ENCODE measurements at regions not wholly inside any gene's neighbourhood (a gene's known extent, or its start where the extent isn't known, plus 50 kb on each side); places are given as distances from the start of the nearest gene placed in this dataset.

DNA sequence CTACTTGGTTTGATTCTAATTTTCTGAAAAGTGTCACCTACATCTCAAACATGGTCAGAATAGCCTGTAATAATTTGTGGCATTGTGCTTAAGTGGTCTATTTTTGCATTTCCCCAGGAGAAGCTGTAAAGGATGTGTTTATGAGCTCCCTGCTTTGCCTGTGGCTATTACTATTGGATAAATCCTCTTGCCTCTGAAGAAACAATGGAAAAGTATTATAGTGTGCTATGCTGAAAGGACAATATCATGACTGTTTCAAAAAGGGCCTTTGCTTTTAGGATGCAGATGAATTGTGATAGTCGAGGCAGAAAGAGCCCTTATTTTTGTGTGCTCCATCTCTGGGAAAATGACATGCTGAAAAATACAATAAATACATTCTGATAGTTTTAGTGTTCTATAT lies 94.1 kb upstream of the ARMC3 start:
- ChIA-PET POLR2A (no interaction called here), CTCF (interaction anchor here (0.6 kb wide), 1 partner anchor 32 kb away, joined by 3 read pairs; no protein-coding TSS in a partner anchor)
- Mint-ChIP-seq H3K4me3 (no peak overlapping the region), H3K4me1 (ENCODE audit: low read depth) (no peaks in the 10 kb centered on the region), H3K27me3 (no peaks in the 10 kb centered on the region), H3K27ac (no peak overlapping the region), H3K9me3 (no peaks in the 10 kb centered on the region), H3K36me3 (ENCODE audit: low read depth) (no peaks in the 10 kb centered on the region)
- Histone ChIP-seq H3K27me3 (ENCODE audit: control insufficient read depth in 1 of 2, insufficient read depth in 2 of 2, low read length in 2 of 2) (no peaks in the 10 kb centered on the region), H3K36me3 (ENCODE audit: insufficient read depth, low read length) (no peaks in the 10 kb centered on the region), H3K9me3 (ENCODE audit: control insufficient read depth in 1 of 2, insufficient read depth in 1 of 2, low read length in 2 of 2) (peaks cover 0 to 12% of the 10 kb centered on the region in 2 experiments), H3K4me1 (ENCODE audit: insufficient read depth, low read length) (no peaks in the 10 kb centered on the region), H3K4me3 (ENCODE audit: low read length) (no peak overlapping the region), H3K27ac (ENCODE audit: low read depth in 1 of 2, low read length in 2 of 2) (no peak overlapping the region)
- no peak for TF ChIP-seq CTCF (IDR thresholded peaks at IDR 0.05)
- DNase-seq: no peak
- no peak for ATAC-seq (ENCODE audit: poor library complexity)
- intact Hi-C loops (cut with DNase I, micrococcal nuclease): no loop called here

GRCh38 chr10:22833353-22833752 lies 94.5 kb upstream of the ARMC3 start:
- CTCF ChIA-PET: no interaction called here
- no peaks in the 10 kb centered on the region for H3K36me3 ChIP-seq (ENCODE audit: insufficient read depth, low read length)
- no peaks in the 10 kb centered on the region for H3K9me3 Mint-ChIP-seq

GRCh38 chr10:22832851-22833250 lies 95.0 kb upstream of the ARMC3 start:
- Histone ChIP-seq H3K4me3 (ENCODE audit: low read length) (no peak overlapping the region), H3K9me3 (ENCODE audit: control insufficient read depth in 1 of 2, insufficient read depth in 1 of 2, low read length in 2 of 2) (peaks cover 0 to 7% of the 10 kb centered on the region in 2 experiments), H3K4me1 (ENCODE audit: insufficient read depth, low read length) (no peaks in the 10 kb centered on the region), H3K27me3 (ENCODE audit: control insufficient read depth in 1 of 2, insufficient read depth in 2 of 2, low read length in 2 of 2) (no peaks in the 10 kb centered on the region), H3K36me3 (ENCODE audit: insufficient read depth, low read length) (no peaks in the 10 kb centered on the region), H3K27ac (ENCODE audit: low read depth in 1 of 2, low read length in 2 of 2) (no peak overlapping the region)
- H3K4me3 Mint-ChIP-seq: no peak overlapping the region
- DNase-seq (no peak), ATAC-seq (ENCODE audit: poor library complexity) (no peak)
- H3K4me1 Mint-ChIP-seq (ENCODE audit: low read depth): no peaks in the 10 kb centered on the region
- no peaks in the 10 kb centered on the region for H3K27me3 Mint-ChIP-seq
- H3K27ac Mint-ChIP-seq: no peak overlapping the region
- no peaks in the 10 kb centered on the region for H3K36me3 Mint-ChIP-seq (ENCODE audit: low read depth)
- ChIA-PET POLR2A (no interaction called here), CTCF (no interaction called here)
- TF ChIP-seq CTCF (IDR thresholded peaks at IDR 0.05): no peak
- intact Hi-C loops (cut with DNase I, micrococcal nuclease): no loop called here
- no peaks in the 10 kb centered on the region for H3K9me3 Mint-ChIP-seq

More at GRCh38 chr10:22833353-22833752, 94.5 kb upstream of the ARMC3 start:
- no peaks in the 10 kb centered on the region for H3K27me3 Mint-ChIP-seq
- Histone ChIP-seq H3K9me3 (ENCODE audit: control insufficient read depth in 1 of 2, insufficient read depth in 1 of 2, low read length in 2 of 2) (peaks cover 0 to 11% of the 10 kb centered on the region in 2 experiments), H3K4me1 (ENCODE audit: insufficient read depth, low read length) (no peaks in the 10 kb centered on the region), H3K27me3 (ENCODE audit: control insufficient read depth in 1 of 2, insufficient read depth in 2 of 2, low read length in 2 of 2) (no peaks in the 10 kb centered on the region), H3K4me3 (ENCODE audit: low read length) (no peak overlapping the region), H3K27ac (ENCODE audit: low read depth in 1 of 2, low read length in 2 of 2) (no peak overlapping the region)
- DNase-seq (no peak), ATAC-seq (ENCODE audit: poor library complexity) (no peak)
- H3K4me1 Mint-ChIP-seq (ENCODE audit: low read depth): no peaks in the 10 kb centered on the region
- intact Hi-C loops (cut with DNase I, micrococcal nuclease): no loop called here
- no peak for TF ChIP-seq CTCF (IDR thresholded peaks at IDR 0.05)
- POLR2A ChIA-PET: no interaction called here
- H3K36me3 Mint-ChIP-seq (ENCODE audit: low read depth): no peaks in the 10 kb centered on the region
- H3K4me3 Mint-ChIP-seq: no peak overlapping the region
- H3K27ac Mint-ChIP-seq: no peak overlapping the region
